Right atrium auricular region (tissue), 2 donors: ENCODE measurements at regions not wholly inside any gene's neighbourhood (a gene's known extent, or its start where the extent isn't known, plus 50 kb on each side); places are given as distances from the start of the nearest gene placed in this dataset.

Source experiments
- DNase-seq: peaks from one replicate; pipeline ENCODE4 v3.0.0-alpha.2; 2019; ENCODE audit warnings: low spot score
- H3K27ac ChIP-seq, 2 donors: fragments of 200-600 bp; sonication (generic); 1 replicate in 1 of 2; 2 replicates in 1 of 2; pipeline ENCODE4 v1.5.1; 2016 to 2019
- H3K27me3 ChIP-seq, 2 donors: fragments of 200-600 bp; sonication (generic); one replicate each; pipeline versions ENCODE4 v1.5.1 to v1.6.0; 2017 to 2019
- H3K36me3 ChIP-seq: fragments of 200-600 bp; sonication (generic); one replicate; pipeline ENCODE4 v1.5.1; 2016
- H3K4me1 ChIP-seq, 2 donors: fragments of 200-600 bp; sonication (generic); one replicate each; pipeline versions ENCODE4 v1.5.1 to v1.6.0; 2017 to 2019
- H3K4me3 ChIP-seq, 2 donors: fragments of 200-600 bp; sonication (generic); 1 replicate in 1 of 2; 2 replicates in 1 of 2; pipeline ENCODE4 v1.5.1; 2017 to 2019; ENCODE audit warnings: mild to moderate bottlenecking in 1 of 2, moderate library complexity in 1 of 2
- H3K9me3 ChIP-seq, 2 donors: fragments of 200-600 bp; sonication (generic); one replicate each; pipeline ENCODE4 v1.5.1; 2019
- CTCF ChIP-seq, 2 donors: fragments of 200-600 bp; sonication (generic); IDR thresholded peaks; one replicate each; pipeline ENCODE4 v1.5.1; 2019; ENCODE audit warnings: antibody characterized with exemption in 2 of 2

GRCh38 chr12:127711108-127711507 lies 555.9 kb upstream of the TMEM132C start:
- TF ChIP-seq CTCF (IDR thresholded peaks at IDR 0.05): no peak
- Histone ChIP-seq H3K36me3 (no peaks in the 10 kb centered on the region), H3K4me3 (no peak overlapping the region), H3K4me1 (no peaks in the 10 kb centered on the region), H3K9me3 (no peaks in the 10 kb centered on the region), H3K27ac (no peak overlapping the region), H3K27me3 (no peaks in the 10 kb centered on the region)
- DNase-seq: no peak

DNA sequence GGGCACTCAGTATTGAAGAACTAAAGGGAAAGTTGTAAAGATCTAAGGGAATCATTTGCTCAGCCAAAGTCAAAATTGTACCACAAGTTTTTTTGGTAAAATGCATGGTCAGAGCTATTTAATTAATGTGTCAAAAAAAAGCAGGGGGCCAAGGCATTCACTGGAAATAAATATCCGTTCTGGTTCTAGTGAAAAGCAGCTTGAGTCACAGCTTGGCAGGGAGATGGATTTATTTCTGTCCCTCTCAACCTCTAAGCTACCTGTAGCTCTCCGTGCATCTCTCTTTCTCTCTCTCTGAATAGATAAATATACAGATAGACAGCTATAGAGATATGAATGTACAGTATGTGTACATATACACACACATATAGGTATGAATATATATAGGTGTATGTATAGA lies 554.4 kb upstream of the TMEM132C start:
- Histone ChIP-seq H3K9me3 (no peaks in the 10 kb centered on the region), H3K4me1 (no peaks in the 10 kb centered on the region), H3K36me3 (no peaks in the 10 kb centered on the region), H3K4me3 (no peak overlapping the region), H3K27me3 (no peaks in the 10 kb centered on the region), H3K27ac (no peak overlapping the region)
- DNase-seq: no peak
- TF ChIP-seq CTCF (IDR thresholded peaks at IDR 0.05): no peak

GRCh38 chr12:127716166-127716565 lies 550.8 kb upstream of the TMEM132C start:
- DNase-seq: no peak
- Histone ChIP-seq H3K36me3 (no peaks in the 10 kb centered on the region), H3K9me3 (no peaks in the 10 kb centered on the region), H3K4me1 (no peaks in the 10 kb centered on the region), H3K27ac (no peak overlapping the region), H3K4me3 (no peak overlapping the region), H3K27me3 (no peaks in the 10 kb centered on the region)
- TF ChIP-seq CTCF (IDR thresholded peaks at IDR 0.05): no peak

DNA sequence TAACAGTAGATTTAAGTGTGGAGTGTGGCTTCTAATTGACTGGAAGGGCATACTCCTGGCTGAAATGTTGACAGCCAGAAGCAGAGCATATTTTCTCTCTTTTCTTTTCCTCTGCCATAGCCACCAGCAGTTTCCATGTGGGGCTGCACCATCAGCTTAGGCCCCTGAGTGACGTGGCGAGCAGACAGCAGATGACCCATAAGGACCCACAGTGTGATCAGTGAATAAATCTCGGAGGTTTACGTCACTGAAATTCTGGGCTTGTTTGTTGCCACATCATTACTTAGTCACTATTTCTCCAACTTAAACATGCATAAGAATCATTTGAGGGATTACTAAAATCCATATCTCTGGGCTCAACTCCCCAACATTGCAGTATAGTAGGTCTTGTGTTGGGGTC lies 549.7 kb upstream of the TMEM132C start:
- no peak for DNase-seq
- no peaks in the 10 kb centered on the region for H3K36me3 ChIP-seq
- no peaks in the 10 kb centered on the region for H3K4me1 ChIP-seq
- H3K27ac ChIP-seq: no peak overlapping the region
- H3K4me3 ChIP-seq: no peak overlapping the region
- TF ChIP-seq CTCF (IDR thresholded peaks at IDR 0.05): no peak
- H3K27me3 ChIP-seq: no peaks in the 10 kb centered on the region
- no peaks in the 10 kb centered on the region for H3K9me3 ChIP-seq

DNA sequence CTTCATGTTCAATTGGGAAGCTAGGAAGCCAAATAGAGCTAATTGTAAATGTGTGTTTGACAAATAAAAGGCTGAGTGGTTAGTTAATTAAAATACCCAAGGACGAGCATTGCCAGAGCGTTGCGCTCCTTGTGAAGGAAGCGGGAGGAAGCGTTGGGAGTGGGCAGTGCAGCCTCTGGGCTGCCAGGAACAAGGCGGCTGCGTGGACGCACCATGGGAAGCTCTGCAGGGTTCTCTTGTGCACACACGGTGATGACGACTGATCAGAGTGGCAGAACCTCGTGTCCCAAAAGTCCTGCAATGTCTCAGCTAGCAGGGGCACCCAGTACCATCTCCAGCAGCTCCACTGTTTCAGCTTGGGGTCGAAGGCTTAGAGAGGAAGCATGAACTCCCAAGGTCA lies 546.6 kb upstream of the TMEM132C start:
- no peak for DNase-seq
- H3K27me3 ChIP-seq: no peaks in the 10 kb centered on the region
- H3K27ac ChIP-seq: no peak overlapping the region
- H3K9me3 ChIP-seq: no peaks in the 10 kb centered on the region
- no peaks in the 10 kb centered on the region for H3K36me3 ChIP-seq
- H3K4me3 ChIP-seq: no peak overlapping the region
- no peaks in the 10 kb centered on the region for H3K4me1 ChIP-seq
- no peak for TF ChIP-seq CTCF (IDR thresholded peaks at IDR 0.05)

GRCh38 chr12:127722611-127723010 lies 544.4 kb upstream of the TMEM132C start:
- Histone ChIP-seq H3K36me3 (no peaks in the 10 kb centered on the region), H3K4me1 (no peaks in the 10 kb centered on the region), H3K4me3 (no peak overlapping the region), H3K27ac (no peak overlapping the region), H3K27me3 (no peaks in the 10 kb centered on the region), H3K9me3 (no peaks in the 10 kb centered on the region)
- DNase-seq: no peak
- TF ChIP-seq CTCF (IDR thresholded peaks at IDR 0.05): no peak
